Upper lobe of left lung (tissue), 6 donors: ENCODE measurements at regions not wholly inside any gene's neighbourhood (a gene's known extent, or its start where the extent isn't known, plus 50 kb on each side); places are given as distances from the start of the nearest gene placed in this dataset.

Experiments
- ATAC-seq, 2 donors: fragments of 200-7000 bp; cut with Tn5 transposase; one replicate each; pipeline ENCODE4 v1.9.1; 2022; ENCODE audit warnings: mild to moderate bottlenecking in 2 of 2, moderate library complexity in 2 of 2; ENCODE audit not compliant: low FRiP score in 2 of 2
- DNase-seq, 2 donors: peaks; one replicate each; pipeline ENCODE4 v3.0.0-alpha.2; 2019 to 2020
- H3K27ac ChIP-seq, 4 donors: fragments of 200-600 bp; sonication (generic); one replicate each; pipeline ENCODE4 v1.5.1; 2016 to 2019
- H3K27me3 ChIP-seq, 4 donors: fragments of 200-600 bp; sonication (generic); one replicate each; pipeline ENCODE4 v1.5.1; 2017 to 2019
- H3K36me3 ChIP-seq, 4 donors: fragments of 200-600 bp; sonication (generic); one replicate each; pipeline ENCODE4 v1.5.1; 2016 to 2019
- H3K4me1 ChIP-seq, 4 donors: fragments of 200-600 bp; sonication (generic); one replicate each; pipeline ENCODE4 v1.5.1; 2018 to 2019
- H3K4me3 ChIP-seq, 4 donors: fragments of 200-600 bp; sonication (generic); one replicate each; pipeline ENCODE4 v1.5.1; 2017 to 2019; ENCODE audit warnings: mild to moderate bottlenecking in 2 of 4, moderate library complexity in 1 of 4
- H3K9me3 ChIP-seq, 4 donors: fragments of 200-600 bp; sonication (generic); one replicate each; pipeline ENCODE4 v1.5.1; 2018 to 2019
- CTCF ChIP-seq, 6 experiments: fragments of 450-650 bp in 4 of 6; fragments of 200-600 bp in 2 of 6; sonication (generic) in 2 of 6; IDR thresholded peaks; one replicate each; pipeline ENCODE4 v1.5.1; 2016 to 2019; ENCODE audit warnings: antibody characterized with exemption in 6 of 6
- EP300 ChIP-seq, 4 donors: sonication (generic); formaldehyde crosslinking; IDR thresholded peaks; one replicate each; pipeline ENCODE4 v1.5.1; 2017; ENCODE audit warnings: antibody characterized with exemption in 4 of 4, control low read depth in 2 of 4
- POLR2A ChIP-seq, 4 donors: fragments of 450-650 bp; IDR thresholded peaks; one replicate each; pipeline ENCODE4 v1.5.1; 2016 to 2017; ENCODE audit warnings: antibody characterized with exemption in 4 of 4, mild to moderate bottlenecking in 2 of 4
- POLR2AphosphoS5 ChIP-seq, 2 donors: sonication (generic); formaldehyde crosslinking; IDR thresholded peaks; one replicate each; pipeline ENCODE4 v1.5.1; 2017; ENCODE audit warnings: antibody characterized with exemption in 2 of 2
- WGBS, 2 donors: methylation state at CpG; one replicate each; pipeline ENCODE4 v1.1.5; 2017 to 2018; 5-methylcytosine and 5-hydroxymethylcytosine counted together
- donor health status: DM: no; HTN: no; CAD: no; lungs with moderate emphysema.
- donor health status: DM: no; HTN: yes; CAD: no; lungs with severe emphysema.

- peak in 1 of 2 donors; percentile 62 for DNase-seq
- TF ChIP-seq POLR2AphosphoS5 (IDR thresholded peaks at IDR 0.05): no peak
- TF ChIP-seq EP300 (IDR thresholded peaks at IDR 0.05): no peak
- ATAC-seq: no peak
- Histone ChIP-seq H3K4me3 (no peak overlapping the region), H3K9me3 (peaks cover 6 to 11% (median 6%) of the 10 kb centered on the region in 4 donors), H3K36me3 (no peaks in the 10 kb centered on the region), H3K27me3 (peaks cover 0 to 9% (median 4%) of the 10 kb centered on the region in 4 donors), H3K27ac (no peak overlapping the region), H3K4me1 (peaks cover 0 to 3% (median 0%) of the 10 kb centered on the region in 4 donors)
- 94 to 96% methylated on average over 15 of the region's 15 CpGs for WGBS, 2 donors
Observed at GRCh38 chr1:209232759-209233158, 350.8 kb upstream of the CAMK1G start.

GRCh38 chr1:209235166-209235565 is 348.3 kb upstream of the CAMK1G start:
- TF ChIP-seq POLR2AphosphoS5 (IDR thresholded peaks at IDR 0.05) (no peak), EP300 (IDR thresholded peaks at IDR 0.05) (no peak), CTCF (IDR thresholded peaks at IDR 0.05) (no peak), POLR2A (IDR thresholded peaks at IDR 0.05) (no peak)
- Histone ChIP-seq H3K4me1 (peaks cover 0 to 3% (median 0%) of the 10 kb centered on the region in 4 donors), H3K4me3 (no peak overlapping the region), H3K9me3 (peaks cover 6 to 11% (median 6%) of the 10 kb centered on the region in 4 donors), H3K27ac (no peak overlapping the region), H3K27me3 (peaks cover 0 to 9% (median 4%) of the 10 kb centered on the region in 4 donors), H3K36me3 (no peaks in the 10 kb centered on the region)
- 95 to 100% methylated on average over 4 of the region's 4 CpGs for WGBS, 2 donors
- ATAC-seq: no peak
- no peak for DNase-seq

GRCh38 chr1:209238356-209238755 is 345.2 kb upstream of the CAMK1G start:
- TF ChIP-seq POLR2A (IDR thresholded peaks at IDR 0.05): no peak
- TF ChIP-seq EP300 (IDR thresholded peaks at IDR 0.05): no peak
- Histone ChIP-seq H3K27me3 (no peaks in the 10 kb centered on the region), H3K36me3 (no peaks in the 10 kb centered on the region), H3K4me3 (no peak overlapping the region), H3K9me3 (no peaks in the 10 kb centered on the region), H3K27ac (no peak overlapping the region), H3K4me1 (no peaks in the 10 kb centered on the region)
- WGBS, 2 donors: 55 to 59% methylated on average over 1 of the region's 1 CpG
- ATAC-seq (no peak), DNase-seq (no peak)

- H3K4me3 ChIP-seq: no peak overlapping the region
- no peaks in the 10 kb centered on the region for H3K9me3 ChIP-seq
- no peak overlapping the region for H3K27ac ChIP-seq
- TF ChIP-seq POLR2AphosphoS5 (IDR thresholded peaks at IDR 0.05): no peak
- no peak for TF ChIP-seq EP300 (IDR thresholded peaks at IDR 0.05)
- no peak for TF ChIP-seq CTCF (IDR thresholded peaks at IDR 0.05)
- TF ChIP-seq POLR2A (IDR thresholded peaks at IDR 0.05): no peak
- no peak for ATAC-seq
- H3K36me3 ChIP-seq: no peaks in the 10 kb centered on the region
- H3K4me1 ChIP-seq: no peaks in the 10 kb centered on the region
- no peaks in the 10 kb centered on the region for H3K27me3 ChIP-seq
- no peak for DNase-seq
- 73 to 85% methylated on average over 2 of the region's 2 CpGs for WGBS, 2 donors
Observed at GRCh38 chr1:209240351-209240750, 343.2 kb upstream of the CAMK1G start.

- H3K9me3 ChIP-seq: no peaks in the 10 kb centered on the region
- ATAC-seq (no peak), DNase-seq (no peak)
- WGBS, 2 donors: 54 to 73% methylated on average over 6 of the region's 6 CpGs
- no peaks in the 10 kb centered on the region for H3K27me3 ChIP-seq
- H3K36me3 ChIP-seq: no peaks in the 10 kb centered on the region
- H3K4me1 ChIP-seq: no peaks in the 10 kb centered on the region
- H3K27ac ChIP-seq: no peak overlapping the region
- TF ChIP-seq EP300 (IDR thresholded peaks at IDR 0.05) (no peak), POLR2A (IDR thresholded peaks at IDR 0.05) (no peak), POLR2AphosphoS5 (IDR thresholded peaks at IDR 0.05) (no peak), CTCF (IDR thresholded peaks at IDR 0.05) (no peak)
- H3K4me3 ChIP-seq: no peak overlapping the region
Observed at GRCh38 chr1:209241487-209241886, 342.0 kb upstream of the CAMK1G start.

- peak; percentile 73 to 83 for ATAC-seq
- 30 to 32% methylated on average over 6 of the region's 6 CpGs for WGBS, 2 donors
- no peak overlapping the region for H3K4me3 ChIP-seq
Observed at GRCh38 chr1:209248649-209249279, 334.8 kb upstream of the CAMK1G start.

More at GRCh38 chr1:209248649-209249279, 334.8 kb upstream of the CAMK1G start:
- no peaks in the 10 kb centered on the region for H3K4me1 ChIP-seq
- no peaks in the 10 kb centered on the region for H3K27me3 ChIP-seq
- no peaks in the 10 kb centered on the region for H3K9me3 ChIP-seq
- no peaks in the 10 kb centered on the region for H3K36me3 ChIP-seq
- no peak overlapping the region for H3K27ac ChIP-seq
- TF ChIP-seq EP300 (IDR thresholded peaks at IDR 0.05): no peak
- TF ChIP-seq POLR2A (IDR thresholded peaks at IDR 0.05): no peak
- TF ChIP-seq POLR2AphosphoS5 (IDR thresholded peaks at IDR 0.05): no peak
- TF ChIP-seq CTCF (IDR thresholded peaks at IDR 0.05): peak; percentile 79 to 87 (median 82)
- DNase-seq: peak in 1 of 2 donors; percentile 37
